ENCODE measurements at regions not wholly inside any gene's neighbourhood (a gene's known extent, or its start where the extent isn't known, plus 50 kb on each side); places are given as distances from the start of the nearest gene placed in this dataset.

- peaks cover 13% of the 10 kb centered on the region for H3K4me1 ChIP-seq
- no peaks in the 10 kb centered on the region for H3K9me3 ChIP-seq
- no peaks in the 10 kb centered on the region for H3K36me3 ChIP-seq
- no peak for TF ChIP-seq CTCF (IDR thresholded peaks at IDR 0.05; ENCODE audit: low read depth, low read length)
- no peaks in the 10 kb centered on the region for H3K27me3 ChIP-seq
- no peak overlapping the region for H3K4me3 ChIP-seq (ENCODE audit: low read depth, low read length)
- DNase-seq = no peak
These were observed 421.0 kb downstream of the DYNC2H1 start for GRCh38 chr11:103530257-103530656.

- Histone ChIP-seq H3K36me3 (no peaks in the 10 kb centered on the region), H3K4me3 (ENCODE audit: low read depth, low read length) (no peak overlapping the region)
- no peak for DNase-seq
These were observed 423.0 kb downstream of the DYNC2H1 start for GRCh38 chr11:103532133-103532788.

DNA sequence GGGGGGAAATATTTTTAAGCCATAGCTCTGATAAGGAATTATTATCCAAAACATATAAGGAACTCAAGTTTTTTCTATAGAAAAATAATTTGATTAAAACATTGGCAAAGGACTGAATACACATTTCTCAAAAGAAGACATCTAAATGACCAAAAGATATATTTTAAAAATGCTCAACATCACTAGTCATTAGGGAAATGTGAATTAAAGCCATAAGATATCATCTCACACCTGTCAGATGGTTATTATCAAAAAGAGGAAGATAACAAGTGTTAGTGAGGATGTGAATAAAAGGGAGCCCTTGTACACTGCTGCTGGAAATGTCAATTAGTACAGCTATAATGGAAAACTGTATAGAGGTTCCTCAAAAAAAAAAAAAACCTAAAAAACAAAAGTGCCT, 425.0 kb downstream of the DYNC2H1 start:
- Histone ChIP-seq H3K9me3 (no peaks in the 10 kb centered on the region), H3K4me1 (peaks cover 15% of the 10 kb centered on the region), H3K4me3 (ENCODE audit: low read depth, low read length) (peak overlapping the region; percentile 27), H3K27me3 (no peaks in the 10 kb centered on the region), H3K36me3 (no peaks in the 10 kb centered on the region)
- no peak for TF ChIP-seq CTCF (IDR thresholded peaks at IDR 0.05; ENCODE audit: low read depth, low read length)
- no peak for DNase-seq

More at GRCh38 chr11:103532133-103532788, 423.0 kb downstream of the DYNC2H1 start:
- Histone ChIP-seq H3K27me3 (no peaks in the 10 kb centered on the region), H3K4me1 (peaks cover 13% of the 10 kb centered on the region), H3K9me3 (no peaks in the 10 kb centered on the region)
- no peak for TF ChIP-seq CTCF (IDR thresholded peaks at IDR 0.05; ENCODE audit: low read depth, low read length)

DNA sequence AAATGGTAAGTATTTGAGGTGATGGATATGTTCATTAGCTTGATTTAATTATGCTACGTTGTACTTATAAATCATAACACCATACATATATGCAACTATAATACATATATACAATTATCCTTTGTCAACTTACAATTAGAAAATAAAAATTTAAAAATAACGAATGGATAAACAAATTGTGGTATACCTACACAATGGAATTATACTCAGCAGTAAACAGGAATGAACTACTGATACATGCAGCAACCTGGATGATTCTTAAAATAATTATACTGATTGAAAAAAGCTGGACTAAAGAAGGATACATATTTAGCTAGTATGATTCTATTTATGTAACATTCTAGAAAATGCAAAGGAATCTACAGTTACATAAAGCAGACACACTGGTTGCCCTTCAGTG, 425.7 kb downstream of the DYNC2H1 start:
- H3K4me3 ChIP-seq (ENCODE audit: low read depth, low read length) = peak overlapping the region; percentile 65
- TF ChIP-seq CTCF (IDR thresholded peaks at IDR 0.05; ENCODE audit: low read depth, low read length) = no peak
- no peaks in the 10 kb centered on the region for H3K36me3 ChIP-seq
- peaks cover 15% of the 10 kb centered on the region for H3K4me1 ChIP-seq
- no peak for DNase-seq
- no peaks in the 10 kb centered on the region for H3K9me3 ChIP-seq
- H3K27me3 ChIP-seq = no peaks in the 10 kb centered on the region

DNA sequence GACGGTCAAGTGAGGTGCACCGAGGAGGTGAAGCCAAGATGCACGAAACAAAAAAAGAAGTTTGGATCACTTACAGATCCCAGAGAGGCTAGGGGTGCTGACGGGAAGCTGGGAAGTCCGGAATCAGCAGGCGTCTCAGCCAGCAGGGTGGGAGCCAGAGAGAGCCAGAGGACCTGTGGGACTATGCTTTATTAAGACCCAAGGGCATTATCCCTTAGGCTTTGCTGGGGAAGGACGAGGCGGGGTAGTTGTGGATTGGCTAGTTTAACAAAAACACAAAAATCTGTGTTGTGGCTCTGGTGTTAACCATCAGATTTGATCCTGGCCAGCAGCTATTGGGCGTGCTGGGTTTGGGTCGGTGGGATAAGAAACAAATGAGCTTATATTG, 427.1 kb downstream of the DYNC2H1 start:
- H3K27me3 ChIP-seq = no peaks in the 10 kb centered on the region
- no peaks in the 10 kb centered on the region for H3K36me3 ChIP-seq
- peaks cover under 1% of the 10 kb centered on the region; the same call in 1 of the 2 replicates for H3K9me3 ChIP-seq
- H3K4me3 ChIP-seq (ENCODE audit: low read depth, low read length) = peak overlapping the region; percentile 65
- peak; percentile 72 for DNase-seq
- no peak for TF ChIP-seq CTCF (IDR thresholded peaks at IDR 0.05; ENCODE audit: low read depth, low read length)
- peaks cover 15% of the 10 kb centered on the region for H3K4me1 ChIP-seq

- Histone ChIP-seq H3K4me3 (ENCODE audit: low read depth, low read length) (peak overlapping the region; percentile 26; the same call in 1 of the 2 replicates), H3K9me3 (peaks cover 5% of the 10 kb centered on the region), H3K27me3 (no peaks in the 10 kb centered on the region), H3K36me3 (no peaks in the 10 kb centered on the region), H3K4me1 (peaks cover 15% of the 10 kb centered on the region)
- peak; percentile 55 for DNase-seq
- peak; percentile 82 for TF ChIP-seq CTCF (IDR thresholded peaks at IDR 0.05; ENCODE audit: low read depth, low read length)
These were observed 428.8 kb downstream of the DYNC2H1 start for GRCh38 chr11:103537904-103538502.

Data from BE2C (cell line).